ENCODE measurements at regions not wholly inside any gene's neighbourhood (a gene's known extent, or its start where the extent isn't known, plus 50 kb on each side); places are given as distances from the start of the nearest gene placed in this dataset.

GRCh38 chr9:89807101-89807395, 202.2 kb downstream of the GADD45G start:
- TF ChIP-seq EZH2phosphoT487 (IDR thresholded peaks at IDR 0.05; ENCODE audit: borderline replicate concordance) (no peak), SP1 (IDR thresholded peaks at IDR 0.05; ENCODE audit: low read depth) (no peak), CTCF (IDR thresholded peaks at IDR 0.05 in 2 of 3, conservative IDR thresholded peaks at IDR 0.05 in 1 of 3; ENCODE audit: borderline replicate concordance in 1 of 3, insufficient read depth in 1 of 3, low read depth in 2 of 3, low read length in 2 of 3) (no peak), EZH2 (IDR thresholded peaks at IDR 0.05) (no peak), REST (IDR thresholded peaks at IDR 0.05; ENCODE audit: low read depth) (no peak), POLR2A (IDR thresholded peaks at IDR 0.05; ENCODE audit: borderline replicate concordance, extremely low read depth, insufficient read depth, insufficient read length) (no peak), ELF1 (IDR thresholded peaks at IDR 0.05; ENCODE audit: borderline replicate concordance, low read depth) (no peak), POLR2AphosphoS5 (IDR thresholded peaks at IDR 0.05; ENCODE audit: low read depth, low read length) (no peak)
